Fibroblast of lung (primary cell): ENCODE measurements at regions not wholly inside any gene's neighbourhood (a gene's known extent, or its start where the extent isn't known, plus 50 kb on each side); places are given as distances from the start of the nearest gene placed in this dataset.

Experiments used
- DNase-seq, 2 donors: peaks; one replicate each; pipeline versions ENCODE4 v3.0.0 to v3.0.0-alpha.2; 2010; ENCODE audit warnings: low read depth in 2 of 2
- H2AFZ ChIP-seq: 2 replicates; pipeline ENCODE4 v1.5.1; 2012; ENCODE audit warnings: low read length, control low read depth, inconsistent platforms
- H3K27ac ChIP-seq: 2 replicates; pipeline ENCODE4 v1.5.1; 2011; ENCODE audit warnings: low read length, control low read depth; ENCODE audit not compliant: insufficient read depth
- H3K27me3 ChIP-seq: 2 replicates; pipeline ENCODE4 v1.5.1; 2011; ENCODE audit warnings: mild to moderate bottlenecking, low read length; ENCODE audit not compliant: control insufficient read depth, insufficient read depth
- H3K36me3 ChIP-seq: 2 replicates; pipeline ENCODE4 v1.5.1; 2011; ENCODE audit warnings: low read length; ENCODE audit not compliant: control insufficient read depth, insufficient read depth
- H3K4me1 ChIP-seq: 2 replicates; pipeline ENCODE4 v1.5.1; 2011; ENCODE audit warnings: low read length; ENCODE audit not compliant: control insufficient read depth, insufficient read depth; ENCODE audit errors: extremely low read depth
- H3K4me2 ChIP-seq: 2 replicates; pipeline ENCODE4 v1.5.1; 2011; ENCODE audit warnings: low read length, control low read depth; ENCODE audit not compliant: insufficient read depth; ENCODE audit errors: extremely low read depth
- H3K4me3 ChIP-seq, 4 experiments: fragments of 200-600 bp in 1 of 4; sonication (generic) in 1 of 4; replicated peaks in 1 of 4; 2 replicates each; pipeline ENCODE4 v1.5.1; 2011 to 2016; ENCODE audit warnings: low read length in 4 of 4, low read depth in 3 of 4, mild to moderate bottlenecking in 3 of 4, control low read depth in 2 of 4, inconsistent platforms in 1 of 4, mixed read lengths in 1 of 4; ENCODE audit not compliant: insufficient read depth in 1 of 4; ENCODE audit errors: control extremely low read depth in 1 of 4
- H3K79me2 ChIP-seq: 2 replicates; pipeline ENCODE4 v1.5.1; 2012; ENCODE audit warnings: mild to moderate bottlenecking, low read length, inconsistent platforms; ENCODE audit not compliant: control insufficient read depth, insufficient read depth
- H3K9ac ChIP-seq: 2 replicates; pipeline ENCODE4 v1.5.1; 2011; ENCODE audit warnings: mild to moderate bottlenecking, low read length, control low read depth; ENCODE audit not compliant: insufficient read depth
- H3K9me3 ChIP-seq: 2 replicates; pipeline ENCODE4 v1.5.1; 2012; ENCODE audit warnings: low read depth, low read length; ENCODE audit not compliant: control insufficient read depth, insufficient read depth
- H4K20me1 ChIP-seq: 2 replicates; pipeline ENCODE4 v1.5.1; 2011; ENCODE audit warnings: low read length; ENCODE audit not compliant: control insufficient read depth, insufficient read depth; ENCODE audit errors: extremely low read depth
- EZH2 ChIP-seq: IDR thresholded peaks from 2 replicates; pipeline ENCODE4 v1.5.1; 2012; ENCODE audit warnings: low read length, control low read depth, mild to moderate bottlenecking; ENCODE audit errors: missing control alignments
- TF ChIP-seq, protein P1 (sequence below), 2 donors: IDR thresholded peaks in 1 of 2; conservative IDR thresholded peaks in 1 of 2; 1 replicate in 1 of 2; 2 replicates in 1 of 2; pipeline ENCODE4 v1.5.1; 2011 to 2012; ENCODE audit warnings: low read length in 2 of 2, control low read depth in 1 of 2, inconsistent platforms in 1 of 2, low read depth in 1 of 2, mild to moderate bottlenecking in 1 of 2

- H3K27ac ChIP-seq, result no peak overlapping the region
- H3K4me1 ChIP-seq, result no peaks in the 10 kb centered on the region
- no peaks in the 10 kb centered on the region for H3K27me3 ChIP-seq
- no peak for TF ChIP-seq EZH2
- TF ChIP-seq, protein P1, sequence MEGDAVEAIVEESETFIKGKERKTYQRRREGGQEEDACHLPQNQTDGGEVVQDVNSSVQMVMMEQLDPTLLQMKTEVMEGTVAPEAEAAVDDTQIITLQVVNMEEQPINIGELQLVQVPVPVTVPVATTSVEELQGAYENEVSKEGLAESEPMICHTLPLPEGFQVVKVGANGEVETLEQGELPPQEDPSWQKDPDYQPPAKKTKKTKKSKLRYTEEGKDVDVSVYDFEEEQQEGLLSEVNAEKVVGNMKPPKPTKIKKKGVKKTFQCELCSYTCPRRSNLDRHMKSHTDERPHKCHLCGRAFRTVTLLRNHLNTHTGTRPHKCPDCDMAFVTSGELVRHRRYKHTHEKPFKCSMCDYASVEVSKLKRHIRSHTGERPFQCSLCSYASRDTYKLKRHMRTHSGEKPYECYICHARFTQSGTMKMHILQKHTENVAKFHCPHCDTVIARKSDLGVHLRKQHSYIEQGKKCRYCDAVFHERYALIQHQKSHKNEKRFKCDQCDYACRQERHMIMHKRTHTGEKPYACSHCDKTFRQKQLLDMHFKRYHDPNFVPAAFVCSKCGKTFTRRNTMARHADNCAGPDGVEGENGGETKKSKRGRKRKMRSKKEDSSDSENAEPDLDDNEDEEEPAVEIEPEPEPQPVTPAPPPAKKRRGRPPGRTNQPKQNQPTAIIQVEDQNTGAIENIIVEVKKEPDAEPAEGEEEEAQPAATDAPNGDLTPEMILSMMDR (conservative IDR thresholded peaks at IDR 0.05 in 1 of 2, IDR thresholded peaks at IDR 0.05 in 1 of 2; ENCODE audit: low read depth in 1 of 2, low read length in 2 of 2), result no peak
- H4K20me1 ChIP-seq, result no peaks in the 10 kb centered on the region
- no peak overlapping the region for H3K4me2 ChIP-seq
- no peaks in the 10 kb centered on the region for H3K9me3 ChIP-seq
- no peak overlapping the region for H3K4me3 ChIP-seq
- H3K9ac ChIP-seq, result no peak overlapping the region
- H3K36me3 ChIP-seq, result no peaks in the 10 kb centered on the region
- no peak for DNase-seq
- no peak overlapping the region for H2AFZ ChIP-seq
- no peaks in the 10 kb centered on the region for H3K79me2 ChIP-seq
Observed at GRCh38 chr4:59037812-59038211, 1927.6 kb upstream of the IGFBP7 start.

GRCh38 chr4:59039046-59039445 is 1928.9 kb upstream of the IGFBP7 start:
- Histone ChIP-seq H3K9ac (no peak overlapping the region), H2AFZ (no peak overlapping the region), H3K4me1 (no peaks in the 10 kb centered on the region), H3K4me3 (no peak overlapping the region), H3K4me2 (no peak overlapping the region), H3K27me3 (no peaks in the 10 kb centered on the region), H3K36me3 (no peaks in the 10 kb centered on the region), H3K27ac (no peak overlapping the region), H4K20me1 (no peaks in the 10 kb centered on the region), H3K9me3 (no peaks in the 10 kb centered on the region), H3K79me2 (no peaks in the 10 kb centered on the region)
- DNase-seq, result no peak
- TF ChIP-seq EZH2, result no peak
- TF ChIP-seq, protein P1 (conservative IDR thresholded peaks at IDR 0.05 in 1 of 2, IDR thresholded peaks at IDR 0.05 in 1 of 2; ENCODE audit: low read depth in 1 of 2, low read length in 2 of 2), result no peak

DNA sequence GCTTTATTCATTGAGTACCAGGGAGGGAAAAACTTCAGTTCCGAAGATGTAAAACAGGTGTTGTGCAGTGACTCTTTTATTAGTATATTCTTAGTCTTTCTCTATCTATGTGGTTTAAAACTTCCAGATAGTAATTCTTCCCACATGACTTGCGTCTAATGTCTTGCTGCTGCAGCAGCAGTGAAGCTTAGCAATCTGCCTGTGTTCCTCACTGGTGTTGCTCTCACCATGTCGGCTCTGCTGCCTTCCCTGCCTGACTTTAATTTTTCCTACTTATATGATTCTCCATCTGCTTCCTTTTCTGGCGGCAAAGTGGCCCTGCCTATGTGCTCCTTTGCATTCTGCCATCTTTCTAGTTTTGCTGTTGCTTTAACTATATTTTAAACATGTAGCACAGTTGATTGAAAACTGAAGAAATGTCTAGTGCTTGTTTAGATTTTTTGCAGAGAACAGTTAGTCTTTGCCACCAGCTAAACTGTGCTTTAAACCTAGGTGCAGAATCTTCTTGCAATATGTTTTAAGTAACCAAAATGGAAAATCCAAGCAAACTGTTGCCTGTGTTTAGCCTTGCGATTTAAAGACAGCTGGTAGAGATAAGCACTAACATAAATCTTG is 1934.2 kb upstream of the IGFBP7 start:
- Histone ChIP-seq H3K79me2 (no peaks in the 10 kb centered on the region), H3K9me3 (no peaks in the 10 kb centered on the region), H3K9ac (no peak overlapping the region), H3K27ac (no peak overlapping the region), H3K4me3 (no peak overlapping the region), H3K27me3 (no peaks in the 10 kb centered on the region), H3K4me2 (no peak overlapping the region), H4K20me1 (no peaks in the 10 kb centered on the region), H3K36me3 (no peaks in the 10 kb centered on the region), H2AFZ (no peak overlapping the region), H3K4me1 (no peaks in the 10 kb centered on the region)
- TF ChIP-seq EZH2, result no peak
- TF ChIP-seq, protein P1 (conservative IDR thresholded peaks at IDR 0.05 in 1 of 2, IDR thresholded peaks at IDR 0.05 in 1 of 2; ENCODE audit: low read depth in 1 of 2, low read length in 2 of 2), result no peak
- no peak for DNase-seq
